ENCODE measurements at regions not wholly inside any gene's neighbourhood (a gene's known extent, or its start where the extent isn't known, plus 50 kb on each side); places are given as distances from the start of the nearest gene placed in this dataset.

GRCh38 chr15:77716632-77717332 is 84.1 kb upstream of the LINGO1 start:
- no peak for DNase-seq (ENCODE audit: low read depth in 4 of 4, low spot score in 1 of 4)

GRCh38 chr15:77715860-77716259 is 83.1 kb upstream of the LINGO1 start:
- DNase-seq (ENCODE audit: low read depth in 4 of 4, low spot score in 1 of 4): no peak

- no peak for DNase-seq (ENCODE audit: low read depth in 4 of 4, low spot score in 1 of 4)
Measured at GRCh38 chr15:77715051-77715450, 82.3 kb upstream of the LINGO1 start.

GRCh38 chr15:77714555-77714954 is 81.8 kb upstream of the LINGO1 start:
- DNase-seq (ENCODE audit: low read depth in 4 of 4, low spot score in 1 of 4): no peak

- no peak for DNase-seq (ENCODE audit: low read depth in 4 of 4, low spot score in 1 of 4)
Measured at GRCh38 chr15:77714023-77714422, 81.3 kb upstream of the LINGO1 start.

GRCh38 chr15:77713281-77713680 is 80.6 kb upstream of the LINGO1 start:
- DNase-seq (ENCODE audit: low read depth in 4 of 4, low spot score in 1 of 4): no peak

- no peak for DNase-seq (ENCODE audit: low read depth in 4 of 4, low spot score in 1 of 4)
Measured at GRCh38 chr15:77712438-77712837, 79.7 kb upstream of the LINGO1 start.

GRCh38 chr15:77710637-77711036 is 77.9 kb upstream of the LINGO1 start:
- no peak for DNase-seq (ENCODE audit: low read depth in 4 of 4, low spot score in 1 of 4)

- no peak for DNase-seq (ENCODE audit: low read depth in 4 of 4, low spot score in 1 of 4)
Measured at GRCh38 chr15:77710206-77710605, 77.5 kb upstream of the LINGO1 start.

GRCh38 chr15:77709135-77709886 is 76.6 kb upstream of the LINGO1 start:
- no peak for DNase-seq (ENCODE audit: low read depth in 4 of 4, low spot score in 1 of 4)

- no peak for DNase-seq (ENCODE audit: low read depth in 4 of 4, low spot score in 1 of 4)
Measured at GRCh38 chr15:77706482-77707244, 74.0 kb upstream of the LINGO1 start.

GRCh38 chr15:77702211-77702957 is 69.7 kb upstream of the LINGO1 start:
- DNase-seq (ENCODE audit: low read depth in 4 of 4, low spot score in 1 of 4): no peak

GRCh38 chr15:77698481-77698880 is 65.8 kb upstream of the LINGO1 start:
- no peak for DNase-seq (ENCODE audit: low read depth in 4 of 4, low spot score in 1 of 4)

- no peak for DNase-seq (ENCODE audit: low read depth in 4 of 4, low spot score in 1 of 4)
Measured at GRCh38 chr15:77697893-77698292, 65.2 kb upstream of the LINGO1 start.

GRCh38 chr15:77696871-77697270 is 64.2 kb upstream of the LINGO1 start:
- DNase-seq (ENCODE audit: low read depth in 4 of 4, low spot score in 1 of 4): no peak

GRCh38 chr15:77695961-77696582 is 63.4 kb upstream of the LINGO1 start:
- DNase-seq (ENCODE audit: low read depth in 4 of 4, low spot score in 1 of 4): no peak

- DNase-seq (ENCODE audit: low read depth in 4 of 4, low spot score in 1 of 4): no peak
Measured at GRCh38 chr15:77695548-77695947, 62.8 kb upstream of the LINGO1 start.

GRCh38 chr15:77693576-77693975 is 60.9 kb upstream of the LINGO1 start:
- DNase-seq (ENCODE audit: low read depth in 4 of 4, low spot score in 1 of 4): no peak

- no peak for DNase-seq (ENCODE audit: low read depth in 4 of 4, low spot score in 1 of 4)
Measured at GRCh38 chr15:77692614-77693013, 59.9 kb upstream of the LINGO1 start.

GRCh38 chr15:77691607-77692006 is 58.9 kb upstream of the LINGO1 start:
- no peak for DNase-seq (ENCODE audit: low read depth in 4 of 4, low spot score in 1 of 4)

- DNase-seq (ENCODE audit: low read depth in 4 of 4, low spot score in 1 of 4): no peak
Measured at GRCh38 chr15:77689821-77690220, 57.1 kb upstream of the LINGO1 start.
